SU-DHL-6 (cell line): ENCODE measurements at regions not wholly inside any gene's neighbourhood (a gene's known extent, or its start where the extent isn't known, plus 50 kb on each side); places are given as distances from the start of the nearest gene placed in this dataset.

Source experiments
- EZH2phosphoT487 ChIP-seq: fragments of 200-600 bp; sonication (generic), shearing (Covaris generic); conservative IDR thresholded peaks from 2 replicates; pipeline ENCODE4 v1.6.1; 2018; ENCODE audit warnings: mild to moderate bottlenecking, antibody characterized with exemption, low read length, moderate library complexity, mixed read lengths
- TF ChIP-seq, protein P1 (sequence below): fragments of 200-600 bp; sonication (generic); IDR thresholded peaks from one replicate; pipeline ENCODE4 v1.5.1; 2017; ENCODE audit warnings: antibody characterized with exemption, mild to moderate bottlenecking, low read length, moderate library complexity; ENCODE audit not compliant: insufficient read depth, poor library complexity, severe bottlenecking

- TF ChIP-seq, protein P1, sequence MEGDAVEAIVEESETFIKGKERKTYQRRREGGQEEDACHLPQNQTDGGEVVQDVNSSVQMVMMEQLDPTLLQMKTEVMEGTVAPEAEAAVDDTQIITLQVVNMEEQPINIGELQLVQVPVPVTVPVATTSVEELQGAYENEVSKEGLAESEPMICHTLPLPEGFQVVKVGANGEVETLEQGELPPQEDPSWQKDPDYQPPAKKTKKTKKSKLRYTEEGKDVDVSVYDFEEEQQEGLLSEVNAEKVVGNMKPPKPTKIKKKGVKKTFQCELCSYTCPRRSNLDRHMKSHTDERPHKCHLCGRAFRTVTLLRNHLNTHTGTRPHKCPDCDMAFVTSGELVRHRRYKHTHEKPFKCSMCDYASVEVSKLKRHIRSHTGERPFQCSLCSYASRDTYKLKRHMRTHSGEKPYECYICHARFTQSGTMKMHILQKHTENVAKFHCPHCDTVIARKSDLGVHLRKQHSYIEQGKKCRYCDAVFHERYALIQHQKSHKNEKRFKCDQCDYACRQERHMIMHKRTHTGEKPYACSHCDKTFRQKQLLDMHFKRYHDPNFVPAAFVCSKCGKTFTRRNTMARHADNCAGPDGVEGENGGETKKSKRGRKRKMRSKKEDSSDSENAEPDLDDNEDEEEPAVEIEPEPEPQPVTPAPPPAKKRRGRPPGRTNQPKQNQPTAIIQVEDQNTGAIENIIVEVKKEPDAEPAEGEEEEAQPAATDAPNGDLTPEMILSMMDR = no peak
- no peak for TF ChIP-seq EZH2phosphoT487
Measured at GRCh38 chr16:49081554-49081953, 200.1 kb downstream of the CBLN1 start.
